HUES6 (cell line): ENCODE measurements at regions not wholly inside any gene's neighbourhood (a gene's known extent, or its start where the extent isn't known, plus 50 kb on each side); places are given as distances from the start of the nearest gene placed in this dataset.

Source experiments
- H3K27ac ChIP-seq: 2 replicates; pipeline ENCODE4 v1.7.0; 2013; ENCODE audit warnings: low read depth, mild to moderate bottlenecking, low read length, inconsistent platforms
- H3K27me3 ChIP-seq: 2 replicates; pipeline ENCODE4 v1.6.1; 2013; ENCODE audit warnings: low read length; ENCODE audit not compliant: control insufficient read depth, insufficient read depth
- H3K36me3 ChIP-seq: 2 replicates; pipeline ENCODE4 v1.6.1; 2013; ENCODE audit warnings: low read length; ENCODE audit not compliant: control insufficient read depth, insufficient read depth
- H3K4me1 ChIP-seq: 2 replicates; pipeline ENCODE4 v1.6.1; 2013; ENCODE audit warnings: low read length; ENCODE audit not compliant: control insufficient read depth, insufficient read depth
- H3K4me3 ChIP-seq: 2 replicates; pipeline ENCODE4 v1.5.1; 2013; ENCODE audit warnings: low read depth, low read length
- H3K9ac ChIP-seq: one replicate; pipeline ENCODE4 v1.6.1; 2013; ENCODE audit warnings: mild to moderate bottlenecking, low read length
- H3K9me3 ChIP-seq: 2 replicates; pipeline ENCODE4 v1.6.1; 2013; ENCODE audit warnings: low read depth, low read length; ENCODE audit not compliant: control insufficient read depth, insufficient read depth

DNA sequence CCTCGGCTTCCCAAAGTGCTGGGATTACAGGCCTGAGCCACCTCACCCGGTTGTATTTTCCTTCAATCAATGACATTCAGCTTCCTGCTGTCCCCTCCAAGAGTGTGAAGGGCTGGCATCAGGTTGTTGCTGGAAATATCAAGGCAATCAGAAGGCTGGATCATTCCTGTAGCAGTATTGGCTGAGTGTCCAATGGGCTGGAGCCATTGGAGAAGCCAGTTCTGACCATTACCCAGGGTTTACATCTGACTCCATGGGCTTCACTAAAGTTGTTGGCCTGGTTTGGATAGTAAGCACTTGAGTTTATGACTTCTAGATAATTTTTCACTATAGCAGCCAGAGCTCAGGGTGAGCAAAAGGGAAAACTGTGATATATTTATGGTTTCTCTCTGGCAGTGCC is 137.0 kb downstream of the DLEU7 start:
- no peak overlapping the region for H3K4me3 ChIP-seq
- H3K9me3 ChIP-seq = no peaks in the 10 kb centered on the region
- H3K27me3 ChIP-seq = no peaks in the 10 kb centered on the region
- H3K9ac ChIP-seq = no peak overlapping the region
- no peak overlapping the region for H3K27ac ChIP-seq
- H3K4me1 ChIP-seq = peaks cover 9% of the 10 kb centered on the region; the same call in 1 of the 2 replicates
- no peaks in the 10 kb centered on the region for H3K36me3 ChIP-seq

DNA sequence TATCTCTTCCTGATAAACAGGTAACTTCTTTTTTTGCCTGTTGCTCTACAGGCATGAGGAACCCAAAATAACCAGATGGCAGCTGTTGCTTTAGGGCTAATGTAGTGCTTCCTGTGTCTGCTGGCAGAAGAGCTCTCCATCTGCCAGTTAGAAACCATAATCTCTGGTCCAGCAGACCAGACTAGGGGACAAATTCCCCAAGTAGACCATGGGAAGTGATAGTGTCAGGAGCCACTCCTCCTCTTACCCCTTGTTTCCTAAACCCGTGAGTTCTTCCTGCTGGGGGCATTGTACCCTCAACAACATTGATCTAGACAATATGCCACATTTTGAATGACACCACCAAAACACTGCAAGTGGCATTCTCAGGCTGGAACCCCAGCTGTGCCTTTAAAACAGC is 135.9 kb downstream of the DLEU7 start:
- Histone ChIP-seq H3K27ac (no peak overlapping the region), H3K4me3 (no peak overlapping the region), H3K4me1 (peaks cover 9% of the 10 kb centered on the region; the same call in 1 of the 2 replicates), H3K9me3 (no peaks in the 10 kb centered on the region), H3K27me3 (no peaks in the 10 kb centered on the region), H3K9ac (no peak overlapping the region), H3K36me3 (no peaks in the 10 kb centered on the region)

DNA sequence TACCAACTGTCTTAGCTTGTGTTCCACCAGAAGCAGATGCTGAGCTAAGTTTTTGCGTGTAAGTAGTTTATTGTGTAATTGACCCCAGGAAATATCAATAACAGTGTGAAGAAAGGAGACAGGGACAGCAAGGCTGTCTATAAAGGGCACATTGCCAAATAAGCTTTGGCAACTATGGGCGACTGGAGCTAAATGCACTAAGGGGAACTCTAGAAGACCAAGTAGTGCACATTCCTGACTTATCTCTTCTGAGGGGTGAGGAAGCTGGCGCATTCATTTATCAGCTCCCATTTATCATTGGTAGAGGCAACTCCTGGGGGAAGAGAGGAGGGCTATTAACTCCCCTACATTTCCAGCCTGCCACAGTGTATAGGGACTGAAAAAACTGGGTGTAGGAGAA is 135.0 kb downstream of the DLEU7 start:
- Histone ChIP-seq H3K27me3 (no peaks in the 10 kb centered on the region), H3K9ac (no peak overlapping the region), H3K36me3 (no peaks in the 10 kb centered on the region), H3K4me3 (no peak overlapping the region), H3K9me3 (no peaks in the 10 kb centered on the region), H3K27ac (no peak overlapping the region), H3K4me1 (peaks cover 3% of the 10 kb centered on the region; the same call in 1 of the 2 replicates)

DNA sequence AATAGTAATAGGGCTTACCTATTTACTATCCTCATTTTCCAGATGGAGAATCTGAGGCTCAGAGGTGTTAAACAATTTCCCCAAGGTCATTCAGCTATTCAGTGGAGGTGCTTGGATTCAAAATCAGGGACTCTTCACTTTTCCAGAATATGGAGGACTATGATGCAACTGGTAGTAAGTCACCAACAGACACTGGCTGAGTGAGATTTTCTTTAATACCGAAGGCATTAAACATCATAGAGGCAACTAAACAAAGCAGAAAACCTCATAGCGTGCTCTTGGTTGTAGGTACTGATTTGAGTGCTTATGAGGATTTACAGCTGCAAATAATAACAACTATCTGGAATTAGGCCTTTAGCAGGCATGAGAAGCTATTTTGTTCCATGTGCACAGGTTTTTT is 134.4 kb downstream of the DLEU7 start:
- Histone ChIP-seq H3K9me3 (no peaks in the 10 kb centered on the region), H3K4me1 (no peaks in the 10 kb centered on the region), H3K9ac (no peak overlapping the region), H3K36me3 (no peaks in the 10 kb centered on the region), H3K4me3 (no peak overlapping the region), H3K27ac (no peak overlapping the region), H3K27me3 (no peaks in the 10 kb centered on the region)

DNA sequence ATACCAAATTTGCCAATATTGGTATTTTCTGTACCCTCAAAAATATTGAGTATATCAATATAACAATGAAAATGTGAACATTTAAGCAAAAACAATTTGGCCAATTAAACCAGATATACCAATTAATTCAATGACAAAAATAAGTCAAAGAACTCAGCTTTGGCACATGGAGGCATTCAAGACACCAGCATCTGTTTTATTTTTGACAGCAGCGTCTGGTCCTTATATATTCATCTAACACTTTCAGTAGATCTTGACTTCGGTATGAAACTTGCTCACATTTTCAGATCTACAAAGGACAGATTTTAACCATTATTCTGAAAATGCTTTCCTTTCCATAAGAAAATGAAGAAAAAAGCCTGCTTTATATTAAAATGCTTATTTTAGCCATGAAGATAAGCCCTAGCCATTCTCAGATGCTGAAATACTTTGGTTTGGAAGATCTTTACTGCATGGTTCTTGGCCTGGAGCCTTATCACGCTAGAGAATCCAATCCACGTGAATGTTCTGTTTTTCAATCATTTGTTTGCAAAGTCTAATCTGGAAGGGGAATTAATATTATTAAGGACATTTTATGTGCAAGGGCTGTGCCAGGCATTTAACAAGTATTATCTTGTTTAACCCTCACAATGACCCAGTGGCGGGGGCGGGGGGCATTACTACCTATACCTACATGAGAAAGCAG is 132.2 kb downstream of the DLEU7 start:
- H3K4me1 ChIP-seq = no peaks in the 10 kb centered on the region
- H3K4me3 ChIP-seq = no peak overlapping the region
- H3K9me3 ChIP-seq = no peaks in the 10 kb centered on the region
- H3K9ac ChIP-seq = no peak overlapping the region
- no peaks in the 10 kb centered on the region for H3K36me3 ChIP-seq
- H3K27ac ChIP-seq = no peak overlapping the region
- H3K27me3 ChIP-seq = no peaks in the 10 kb centered on the region

DNA sequence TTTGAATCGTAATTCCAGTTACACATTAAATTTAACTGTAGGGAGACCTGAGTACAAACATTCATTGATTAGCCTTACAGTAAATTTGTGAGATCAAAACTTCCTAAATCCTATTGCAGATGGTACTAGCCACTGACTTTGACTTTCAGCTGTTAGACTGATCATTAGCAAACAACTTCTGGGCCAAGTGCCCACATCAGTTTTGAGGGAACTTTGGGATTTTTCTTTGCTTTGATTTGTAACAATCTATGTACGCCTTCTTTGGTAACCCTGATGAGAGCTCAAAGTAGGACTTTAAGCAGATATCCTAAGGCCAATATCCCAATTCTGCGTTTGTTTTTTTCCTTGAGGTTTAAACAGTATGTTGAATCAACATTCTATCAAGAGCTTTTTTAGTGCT is 131.5 kb downstream of the DLEU7 start:
- Histone ChIP-seq H3K4me1 (no peaks in the 10 kb centered on the region), H3K36me3 (no peaks in the 10 kb centered on the region), H3K27ac (no peak overlapping the region), H3K4me3 (no peak overlapping the region), H3K27me3 (no peaks in the 10 kb centered on the region), H3K9ac (no peak overlapping the region), H3K9me3 (no peaks in the 10 kb centered on the region)

DNA sequence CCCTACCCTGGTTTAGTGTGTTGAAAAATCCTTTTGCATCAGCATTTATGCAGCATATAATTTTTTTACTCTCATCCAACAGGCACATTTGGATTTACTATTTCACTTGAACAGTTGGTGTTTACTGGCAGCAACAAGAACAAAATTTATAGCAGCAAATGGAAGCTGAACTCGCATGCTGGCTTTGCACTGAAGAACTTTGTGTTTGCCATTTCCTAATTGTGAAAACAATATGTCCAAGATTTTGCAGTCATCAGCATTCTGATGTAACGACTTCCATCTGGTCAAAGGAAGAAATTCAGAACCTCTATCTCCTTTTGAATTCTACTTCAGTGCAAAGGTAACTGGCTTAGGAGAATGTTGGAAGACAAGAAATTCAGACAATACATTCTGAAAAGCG is 131.0 kb downstream of the DLEU7 start:
- Histone ChIP-seq H3K4me1 (no peaks in the 10 kb centered on the region), H3K4me3 (no peak overlapping the region), H3K27me3 (no peaks in the 10 kb centered on the region), H3K36me3 (no peaks in the 10 kb centered on the region), H3K27ac (no peak overlapping the region), H3K9me3 (no peaks in the 10 kb centered on the region), H3K9ac (no peak overlapping the region)

DNA sequence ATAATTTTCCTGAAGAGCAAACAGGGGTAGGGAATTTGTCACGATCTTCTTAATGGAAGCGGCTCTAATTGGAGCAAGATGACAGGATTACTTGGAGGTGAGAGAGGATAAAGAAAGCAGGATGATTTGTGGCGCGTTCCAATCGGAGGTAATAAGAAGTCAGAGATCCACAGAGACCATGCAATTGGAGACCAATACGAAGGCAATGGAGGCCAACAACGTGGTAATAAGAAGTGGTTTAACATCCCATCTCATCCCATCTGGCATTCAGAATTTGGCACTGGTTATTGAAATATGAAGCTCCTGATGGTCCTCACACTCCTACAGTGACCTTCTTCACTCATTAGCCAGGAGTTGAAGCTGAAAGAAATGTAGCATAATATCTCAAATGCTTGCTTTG is 130.6 kb downstream of the DLEU7 start:
- H3K9me3 ChIP-seq = no peaks in the 10 kb centered on the region
- H3K27me3 ChIP-seq = no peaks in the 10 kb centered on the region
- no peaks in the 10 kb centered on the region for H3K4me1 ChIP-seq
- no peak overlapping the region for H3K4me3 ChIP-seq
- no peak overlapping the region for H3K9ac ChIP-seq
- no peaks in the 10 kb centered on the region for H3K36me3 ChIP-seq
- H3K27ac ChIP-seq = no peak overlapping the region

DNA sequence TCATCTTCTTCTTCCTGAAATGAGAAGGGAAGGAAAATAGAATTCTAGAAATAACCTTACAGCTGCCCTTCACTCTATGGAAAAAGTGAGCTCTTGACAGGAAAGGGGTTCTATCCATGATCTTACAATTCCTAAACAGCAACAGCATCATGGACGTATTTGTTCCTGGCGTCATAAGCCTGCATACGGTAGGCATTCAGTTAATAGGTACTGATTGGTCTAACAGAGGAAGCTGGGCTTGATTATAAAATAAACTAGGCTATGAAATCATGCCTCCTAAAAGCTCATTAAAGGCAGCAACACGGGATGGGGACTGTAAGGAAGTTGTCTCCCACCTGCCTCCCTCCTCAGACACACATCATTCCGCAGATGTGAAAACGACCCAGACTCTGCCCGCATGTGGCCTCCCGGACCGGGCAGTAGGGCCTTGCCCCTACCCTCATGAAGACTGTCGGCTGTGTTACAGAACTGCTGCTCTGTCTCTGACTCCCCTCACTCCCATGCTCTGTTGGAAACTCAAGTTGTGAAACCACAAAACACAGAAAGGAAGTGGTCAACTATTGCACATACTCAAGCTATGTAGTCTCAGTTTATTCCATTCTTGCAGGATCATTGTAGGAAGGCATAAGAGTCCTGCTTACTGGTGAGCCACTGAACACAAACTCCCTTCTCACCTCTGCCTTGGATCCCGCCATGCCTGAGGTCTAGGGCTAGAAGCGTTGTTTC is 129.8 kb downstream of the DLEU7 start:
- H3K4me1 ChIP-seq = no peaks in the 10 kb centered on the region
- H3K27ac ChIP-seq = no peak overlapping the region
- H3K9ac ChIP-seq = no peak overlapping the region

DNA sequence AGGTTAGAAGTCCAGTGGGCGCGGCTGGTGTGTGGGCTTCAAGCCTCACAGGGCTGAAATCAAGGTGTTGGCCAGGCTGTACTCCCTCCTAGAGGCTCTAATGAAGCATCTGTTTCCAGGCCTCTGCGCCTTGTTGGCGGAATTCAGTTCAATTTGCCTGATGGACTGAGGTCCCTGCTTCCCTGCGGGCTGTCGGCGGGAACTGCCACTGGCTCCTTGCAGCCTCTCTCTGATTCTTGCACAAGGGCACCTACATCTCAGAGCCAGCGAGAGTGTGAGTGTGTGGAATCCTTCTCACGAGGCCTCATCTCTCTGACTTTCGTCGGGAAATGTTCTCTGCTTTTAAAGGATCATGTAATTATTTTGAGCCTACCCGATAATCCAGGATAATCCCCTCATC is 128.6 kb downstream of the DLEU7 start:
- Histone ChIP-seq H3K9me3 (no peaks in the 10 kb centered on the region), H3K9ac (no peak overlapping the region), H3K27ac (no peak overlapping the region)

More for the DNA sequence above, 129.8 kb downstream of the DLEU7 start:
- Histone ChIP-seq H3K4me3 (no peak overlapping the region), H3K27me3 (no peaks in the 10 kb centered on the region), H3K9me3 (no peaks in the 10 kb centered on the region), H3K36me3 (no peaks in the 10 kb centered on the region)

DNA sequence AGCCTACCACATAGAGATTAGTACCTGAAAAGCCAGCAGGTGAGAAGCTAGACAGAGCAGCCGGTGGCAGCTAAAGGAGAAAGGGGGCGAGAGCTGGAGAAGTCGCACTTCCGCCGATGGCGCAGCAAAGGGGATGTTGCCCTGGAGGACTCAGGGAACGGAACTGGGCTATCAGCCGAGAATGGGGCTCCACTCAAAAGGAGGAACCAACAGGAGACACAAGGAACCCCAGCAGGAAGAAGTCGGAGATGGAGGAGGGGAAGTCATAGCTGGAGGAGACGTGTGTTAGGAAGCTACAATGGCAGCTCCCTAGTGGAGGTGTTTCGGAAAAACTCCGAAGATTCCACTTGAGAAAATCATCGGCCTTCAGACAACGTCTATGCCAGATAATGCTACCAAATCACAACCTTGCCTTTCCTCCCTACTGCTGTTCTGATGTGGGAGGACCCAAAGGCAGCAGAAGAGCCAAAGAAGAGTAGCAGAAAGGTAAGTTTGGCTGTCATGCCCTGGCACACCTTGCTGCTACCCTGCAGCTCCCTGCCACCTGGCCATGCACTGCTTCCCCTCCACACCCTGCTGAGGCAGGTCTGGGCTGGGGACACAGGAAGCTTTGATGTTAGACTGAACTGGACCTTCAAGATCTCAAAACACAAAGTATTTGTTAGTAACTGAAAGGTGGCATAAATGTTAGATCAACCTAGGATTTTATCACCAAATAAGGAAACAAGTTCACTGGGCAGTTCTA is 127.9 kb downstream of the DLEU7 start:
- no peak overlapping the region for H3K9ac ChIP-seq
- no peak overlapping the region for H3K27ac ChIP-seq
- no peak overlapping the region for H3K4me3 ChIP-seq
- no peaks in the 10 kb centered on the region for H3K36me3 ChIP-seq
- H3K27me3 ChIP-seq = no peaks in the 10 kb centered on the region
- H3K4me1 ChIP-seq = no peaks in the 10 kb centered on the region
- H3K9me3 ChIP-seq = no peaks in the 10 kb centered on the region

More for the DNA sequence above, 128.6 kb downstream of the DLEU7 start:
- Histone ChIP-seq H3K4me3 (no peak overlapping the region), H3K27me3 (no peaks in the 10 kb centered on the region), H3K36me3 (no peaks in the 10 kb centered on the region), H3K4me1 (no peaks in the 10 kb centered on the region)
